Neural cell (in vitro differentiated cells): ENCODE measurements at regions not wholly inside any gene's neighbourhood (a gene's known extent, or its start where the extent isn't known, plus 50 kb on each side); places are given as distances from the start of the nearest gene placed in this dataset.

Source experiments
- H2AFZ ChIP-seq: fragments of 200-600, 300-800 bp; sonication (generic), shearing (Covaris generic); 2 replicates; pipeline ENCODE4 v1.6.0; 2014; ENCODE audit warnings: low read depth, mild to moderate bottlenecking, antibody characterized with exemption, low read length, moderate library complexity
- H3F3A ChIP-seq: fragments of 200-600 bp; shearing (Covaris generic); 2 replicates; pipeline ENCODE4 v1.6.1; 2016; ENCODE audit warnings: mild to moderate bottlenecking, moderate library complexity, mixed read lengths, antibody characterized with exemption, low read length; ENCODE audit not compliant: insufficient read depth, poor library complexity, severe bottlenecking
- H3K27ac ChIP-seq: fragments of 200-600, 300-800 bp; sonication (generic), shearing (Covaris generic); 2 replicates; pipeline ENCODE4 v1.5.1; 2014; ENCODE audit warnings: mild to moderate bottlenecking, low read length, moderate library complexity
- H3K27me3 ChIP-seq: fragments of 300-800, 200-600 bp; sonication (generic), shearing (Covaris generic); 2 replicates; pipeline ENCODE4 v1.6.0; 2014; ENCODE audit warnings: mild to moderate bottlenecking, low read depth, low read length, moderate library complexity; ENCODE audit not compliant: insufficient read depth
- H3K36me3 ChIP-seq: fragments of 300-800, 200-600 bp; sonication (generic), shearing (Covaris generic); 2 replicates; pipeline ENCODE4 v1.5.1; 2014; ENCODE audit warnings: mild to moderate bottlenecking, antibody characterized with exemption, low read length, moderate library complexity; ENCODE audit not compliant: insufficient read depth
- H3K4me2 ChIP-seq: fragments of 300-800, 200-600 bp; sonication (generic), shearing (Covaris generic); 2 replicates; pipeline ENCODE4 v1.6.0; 2014; ENCODE audit warnings: mild to moderate bottlenecking, low read length
- H3K4me3 ChIP-seq: fragments of 300-800, 200-600 bp; sonication (generic), shearing (Covaris generic); 2 replicates; pipeline ENCODE4 v1.5.1; 2014; ENCODE audit warnings: mild to moderate bottlenecking, low read length, moderate library complexity
- H3K79me2 ChIP-seq: fragments of 200-600 bp; shearing (Covaris generic); replicated peaks from 2 replicates; pipeline ENCODE4 v1.6.0; 2014; ENCODE audit warnings: mild to moderate bottlenecking, low read length, moderate library complexity; ENCODE audit not compliant: insufficient read depth
- H3K9ac ChIP-seq: fragments of 300-800, 200-600 bp; sonication (generic), shearing (Covaris generic); 2 replicates; pipeline ENCODE4 v1.6.1; 2016; ENCODE audit warnings: mild to moderate bottlenecking, low read length, mixed read lengths
- H3K9me2 ChIP-seq: fragments of 200-600 bp; shearing (Covaris generic); 2 replicates; pipeline ENCODE4 v1.6.1; 2016; ENCODE audit warnings: mild to moderate bottlenecking, low read length, mixed read lengths; ENCODE audit not compliant: insufficient read depth
- H3K9me3 ChIP-seq: fragments of 200-600, 300-800 bp; sonication (generic), shearing (Covaris generic); 2 replicates; pipeline ENCODE4 v1.6.1; 2016; ENCODE audit warnings: mild to moderate bottlenecking, mixed run types, low read length, moderate library complexity, mixed read lengths
- H4K20me1 ChIP-seq: fragments of 200-600 bp; shearing (Covaris generic); 2 replicates; pipeline ENCODE4 v1.6.1; 2016; ENCODE audit warnings: mild to moderate bottlenecking, mixed run types; ENCODE audit not compliant: insufficient read depth
- EP300 ChIP-seq: fragments of 450-650 bp; conservative IDR thresholded peaks from 2 replicates; pipeline ENCODE4 v1.6.1; 2014; ENCODE audit warnings: antibody characterized with exemption, mild to moderate bottlenecking, moderate library complexity; ENCODE audit not compliant: poor library complexity, severe bottlenecking
- EZH2 ChIP-seq: fragments of 200-600, 300-800 bp; shearing (Covaris generic), sonication (generic); IDR thresholded peaks from 2 replicates; pipeline ENCODE4 v1.6.1; 2014; ENCODE audit warnings: antibody characterized with exemption, low read length, borderline replicate concordance, mild to moderate bottlenecking; ENCODE audit not compliant: insufficient read depth, poor library complexity, severe bottlenecking
- MXI1 ChIP-seq: fragments of 450-650 bp; conservative IDR thresholded peaks from 2 replicates; pipeline ENCODE4 v1.6.1; 2014; ENCODE audit warnings: antibody characterized with exemption, mild to moderate bottlenecking; ENCODE audit not compliant: poor library complexity, severe bottlenecking
- POLR2AphosphoS5 ChIP-seq: IDR thresholded peaks from 2 replicates; pipeline ENCODE4 v1.6.1; 2012
- RAD21 ChIP-seq: fragments of 450-650 bp; conservative IDR thresholded peaks from 2 replicates; pipeline ENCODE4 v1.6.1; 2014; ENCODE audit warnings: antibody characterized with exemption, mild to moderate bottlenecking, moderate library complexity
- SMC3 ChIP-seq: fragments of 450-650 bp; conservative IDR thresholded peaks from 2 replicates; pipeline ENCODE4 v1.6.1; 2014; ENCODE audit warnings: antibody characterized with exemption, mild to moderate bottlenecking, moderate library complexity; ENCODE audit not compliant: poor library complexity
- TAF1 ChIP-seq: IDR thresholded peaks from 2 replicates; pipeline ENCODE4 v1.6.1; 2012; ENCODE audit warnings: low read depth
- TF ChIP-seq, protein P1 (sequence below): fragments of 450-650 bp; IDR thresholded peaks from 2 replicates; pipeline ENCODE4 v1.5.1; 2014; ENCODE audit warnings: antibody characterized with exemption, mild to moderate bottlenecking, moderate library complexity; ENCODE audit not compliant: poor library complexity, severe bottlenecking
- TF ChIP-seq, protein P2 (sequence below): IDR thresholded peaks from 2 replicates; pipeline ENCODE4 v1.6.1; 2012; ENCODE audit warnings: borderline replicate concordance

- H2AFZ ChIP-seq = no peak overlapping the region
- H3K4me3 ChIP-seq = no peak overlapping the region
- no peaks in the 10 kb centered on the region for H3K36me3 ChIP-seq
- TF ChIP-seq, protein P1, sequence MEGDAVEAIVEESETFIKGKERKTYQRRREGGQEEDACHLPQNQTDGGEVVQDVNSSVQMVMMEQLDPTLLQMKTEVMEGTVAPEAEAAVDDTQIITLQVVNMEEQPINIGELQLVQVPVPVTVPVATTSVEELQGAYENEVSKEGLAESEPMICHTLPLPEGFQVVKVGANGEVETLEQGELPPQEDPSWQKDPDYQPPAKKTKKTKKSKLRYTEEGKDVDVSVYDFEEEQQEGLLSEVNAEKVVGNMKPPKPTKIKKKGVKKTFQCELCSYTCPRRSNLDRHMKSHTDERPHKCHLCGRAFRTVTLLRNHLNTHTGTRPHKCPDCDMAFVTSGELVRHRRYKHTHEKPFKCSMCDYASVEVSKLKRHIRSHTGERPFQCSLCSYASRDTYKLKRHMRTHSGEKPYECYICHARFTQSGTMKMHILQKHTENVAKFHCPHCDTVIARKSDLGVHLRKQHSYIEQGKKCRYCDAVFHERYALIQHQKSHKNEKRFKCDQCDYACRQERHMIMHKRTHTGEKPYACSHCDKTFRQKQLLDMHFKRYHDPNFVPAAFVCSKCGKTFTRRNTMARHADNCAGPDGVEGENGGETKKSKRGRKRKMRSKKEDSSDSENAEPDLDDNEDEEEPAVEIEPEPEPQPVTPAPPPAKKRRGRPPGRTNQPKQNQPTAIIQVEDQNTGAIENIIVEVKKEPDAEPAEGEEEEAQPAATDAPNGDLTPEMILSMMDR = no peak
- no peak for TF ChIP-seq TAF1
- TF ChIP-seq SMC3 = no peak
- TF ChIP-seq MXI1 = no peak
- TF ChIP-seq POLR2AphosphoS5 = no peak
- TF ChIP-seq EP300 = no peak
- TF ChIP-seq, protein P2, sequence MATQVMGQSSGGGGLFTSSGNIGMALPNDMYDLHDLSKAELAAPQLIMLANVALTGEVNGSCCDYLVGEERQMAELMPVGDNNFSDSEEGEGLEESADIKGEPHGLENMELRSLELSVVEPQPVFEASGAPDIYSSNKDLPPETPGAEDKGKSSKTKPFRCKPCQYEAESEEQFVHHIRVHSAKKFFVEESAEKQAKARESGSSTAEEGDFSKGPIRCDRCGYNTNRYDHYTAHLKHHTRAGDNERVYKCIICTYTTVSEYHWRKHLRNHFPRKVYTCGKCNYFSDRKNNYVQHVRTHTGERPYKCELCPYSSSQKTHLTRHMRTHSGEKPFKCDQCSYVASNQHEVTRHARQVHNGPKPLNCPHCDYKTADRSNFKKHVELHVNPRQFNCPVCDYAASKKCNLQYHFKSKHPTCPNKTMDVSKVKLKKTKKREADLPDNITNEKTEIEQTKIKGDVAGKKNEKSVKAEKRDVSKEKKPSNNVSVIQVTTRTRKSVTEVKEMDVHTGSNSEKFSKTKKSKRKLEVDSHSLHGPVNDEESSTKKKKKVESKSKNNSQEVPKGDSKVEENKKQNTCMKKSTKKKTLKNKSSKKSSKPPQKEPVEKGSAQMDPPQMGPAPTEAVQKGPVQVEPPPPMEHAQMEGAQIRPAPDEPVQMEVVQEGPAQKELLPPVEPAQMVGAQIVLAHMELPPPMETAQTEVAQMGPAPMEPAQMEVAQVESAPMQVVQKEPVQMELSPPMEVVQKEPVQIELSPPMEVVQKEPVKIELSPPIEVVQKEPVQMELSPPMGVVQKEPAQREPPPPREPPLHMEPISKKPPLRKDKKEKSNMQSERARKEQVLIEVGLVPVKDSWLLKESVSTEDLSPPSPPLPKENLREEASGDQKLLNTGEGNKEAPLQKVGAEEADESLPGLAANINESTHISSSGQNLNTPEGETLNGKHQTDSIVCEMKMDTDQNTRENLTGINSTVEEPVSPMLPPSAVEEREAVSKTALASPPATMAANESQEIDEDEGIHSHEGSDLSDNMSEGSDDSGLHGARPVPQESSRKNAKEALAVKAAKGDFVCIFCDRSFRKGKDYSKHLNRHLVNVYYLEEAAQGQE = no peak
- TF ChIP-seq EZH2 = no peak
- TF ChIP-seq RAD21 = no peak
- H3K79me2 ChIP-seq = no peaks in the 10 kb centered on the region
- H3K4me2 ChIP-seq = no peak overlapping the region
- H4K20me1 ChIP-seq = no peaks in the 10 kb centered on the region
- no peak overlapping the region for H3K9ac ChIP-seq
- no peaks in the 10 kb centered on the region for H3F3A ChIP-seq
- H3K27ac ChIP-seq = no peak overlapping the region
- no peaks in the 10 kb centered on the region for H3K27me3 ChIP-seq
- H3K9me3 ChIP-seq = no peaks in the 10 kb centered on the region
- H3K9me2 ChIP-seq = no peaks in the 10 kb centered on the region
Observed at GRCh38 chr6:126167726-126168125, 172.2 kb upstream of the CENPW start.

- no peak overlapping the region for H3K9ac ChIP-seq
- no peak overlapping the region for H3K27ac ChIP-seq
- H3F3A ChIP-seq = no peaks in the 10 kb centered on the region
- H3K9me2 ChIP-seq = no peaks in the 10 kb centered on the region
- no peaks in the 10 kb centered on the region for H3K9me3 ChIP-seq
- no peaks in the 10 kb centered on the region for H4K20me1 ChIP-seq
- no peaks in the 10 kb centered on the region for H3K79me2 ChIP-seq
- no peak overlapping the region for H3K4me3 ChIP-seq
- no peak overlapping the region for H2AFZ ChIP-seq
- H3K27me3 ChIP-seq = no peaks in the 10 kb centered on the region
- H3K4me2 ChIP-seq = no peak overlapping the region
- TF ChIP-seq MXI1 = no peak
- TF ChIP-seq, protein P2 = no peak
- TF ChIP-seq EP300 = no peak
- TF ChIP-seq, protein P1 = no peak
- no peaks in the 10 kb centered on the region for H3K36me3 ChIP-seq
Observed at GRCh38 chr6:126170433-126170832, 169.5 kb upstream of the CENPW start.
